Right kidney (tissue), 1 donor: ENCODE measurements at regions not wholly inside any gene's neighbourhood (a gene's known extent, or its start where the extent isn't known, plus 50 kb on each side); places are given as distances from the start of the nearest gene placed in this dataset.
A peak's percentile ranks its signal among the peaks of the same experiment; 100 is the strongest.
"Not testable (repeated sequence)": the region's sequence is repeated elsewhere in the genome, so short reads cannot be mapped to it uniquely, and the experiment has no call there.

Source experiments
- DNase-seq: peaks from one replicate; pipeline ENCODE4 v3.0.0-alpha.2; 2016

DNA sequence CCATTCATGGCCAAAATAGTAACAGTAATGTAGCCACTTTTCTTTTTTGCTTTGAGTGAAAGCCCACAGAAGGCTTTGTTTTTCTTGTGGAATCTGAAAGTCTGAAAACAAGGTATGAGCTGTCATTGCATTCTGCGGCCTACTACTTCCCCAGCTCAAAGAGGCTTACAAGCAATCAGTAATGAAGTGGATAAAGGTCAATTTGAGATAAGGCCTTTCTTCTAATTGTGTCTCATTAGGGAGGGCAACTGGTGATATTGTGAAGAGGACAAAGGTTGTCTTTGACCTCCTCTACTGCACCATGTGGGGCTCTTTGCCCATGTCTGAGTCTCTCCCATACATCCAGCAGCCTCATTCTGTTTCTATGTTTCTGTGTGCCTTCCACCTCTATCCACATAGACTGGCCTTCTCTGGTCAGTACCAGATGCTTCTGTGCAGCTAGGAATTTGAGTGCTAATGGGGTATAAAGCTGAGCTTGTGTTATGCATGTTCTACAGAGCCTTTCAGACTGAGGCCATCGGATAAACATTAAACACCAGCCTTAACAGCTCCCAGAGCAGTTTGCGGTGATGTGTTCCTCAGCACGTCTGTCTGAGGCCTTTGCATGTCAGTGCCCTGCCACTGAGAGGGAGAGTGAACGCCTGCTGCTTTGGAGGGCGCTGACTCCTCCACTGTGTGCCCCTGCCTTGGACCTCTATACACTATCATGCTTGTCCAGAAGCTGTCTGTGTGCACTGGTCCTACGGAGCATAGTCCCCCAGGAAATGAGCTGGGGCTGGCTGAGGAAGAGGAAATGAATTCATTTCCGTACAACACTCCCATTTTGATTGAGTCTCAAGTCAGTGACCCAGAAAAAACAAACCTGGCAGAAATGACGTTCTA, 80.2 kb downstream of the SH2D1A start:
- peak; percentile 5 for DNase-seq

GRCh38 chrX:124433186-124433585, 86.8 kb downstream of the SH2D1A start:
- DNase-seq, result no peak

GRCh38 chrX:124435616-124436015, 89.3 kb downstream of the SH2D1A start:
- DNase-seq, result no peak

DNA sequence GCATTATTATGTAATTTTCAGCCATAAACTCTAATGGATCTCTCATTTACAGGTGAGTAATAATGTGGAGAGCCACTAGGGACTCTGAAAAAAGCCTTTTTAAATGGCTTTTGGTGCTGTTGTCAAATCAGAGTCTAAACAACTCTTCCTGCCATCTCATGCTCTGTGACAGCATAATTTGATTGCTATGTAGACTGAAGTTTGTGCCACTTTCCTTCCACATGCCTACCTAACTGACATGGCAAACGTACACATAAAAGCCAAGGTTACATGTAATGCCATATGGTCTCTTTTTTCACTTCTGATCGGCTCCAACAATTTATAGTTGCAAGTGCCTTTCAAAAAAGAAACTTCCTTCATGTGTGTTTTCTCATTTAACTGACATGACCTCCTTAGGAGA, 94.3 kb downstream of the SH2D1A start:
- no peak for DNase-seq

GRCh38 chrX:124441971-124442590, 95.7 kb downstream of the SH2D1A start:
- DNase-seq, result no peak

- no peak for DNase-seq
Measured at GRCh38 chrX:124455966-124456365, 109.6 kb downstream of the SH2D1A start.

DNA sequence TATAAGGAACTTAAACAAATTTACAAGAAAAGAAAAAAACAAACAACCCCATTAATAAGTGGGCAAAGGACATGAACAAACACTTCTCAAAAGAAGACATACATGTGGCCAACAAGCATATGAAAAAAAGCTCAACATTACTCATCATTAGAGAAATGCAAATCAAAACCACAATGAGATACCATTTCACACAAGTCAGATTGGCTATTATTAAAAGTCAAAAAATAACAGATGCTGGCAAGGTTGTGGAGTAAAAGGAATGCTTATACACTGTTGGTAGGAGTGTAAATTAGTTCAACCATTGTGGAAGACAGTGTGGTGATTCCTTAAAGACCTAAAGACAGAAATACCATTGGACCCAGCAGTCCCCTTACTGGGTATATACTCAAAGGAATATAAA, 113.5 kb downstream of the SH2D1A start:
- DNase-seq, result not testable (repeated sequence)

- DNase-seq, result no peak
Measured at GRCh38 chrX:124462931-124463330, 116.6 kb downstream of the SH2D1A start.

GRCh38 chrX:124467202-124467601, 120.8 kb downstream of the SH2D1A start:
- DNase-seq, result no peak

GRCh38 chrX:124475358-124475757, 129.0 kb downstream of the SH2D1A start:
- DNase-seq, result no peak

DNA sequence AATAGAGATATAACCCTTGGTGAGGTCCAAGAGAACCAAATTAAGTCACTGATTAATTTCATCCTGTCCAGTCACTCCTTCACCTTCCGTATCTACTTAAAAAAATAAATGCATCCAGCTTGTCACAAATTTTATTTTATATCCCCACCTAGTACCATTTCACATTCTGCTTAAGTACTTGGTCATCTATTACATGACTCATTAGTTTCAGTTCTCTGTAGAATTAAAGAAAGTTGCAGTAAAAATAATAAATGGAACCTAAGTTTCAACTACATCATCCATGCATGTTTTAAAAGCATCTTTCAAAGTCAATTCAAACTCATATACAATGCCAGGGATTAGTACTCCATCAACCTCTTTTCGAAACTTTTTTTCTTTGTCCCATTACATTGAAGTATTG, 130.2 kb downstream of the SH2D1A start:
- no peak for DNase-seq

- no peak for DNase-seq
Measured at GRCh38 chrX:124478046-124478445, 131.7 kb downstream of the SH2D1A start.

DNA sequence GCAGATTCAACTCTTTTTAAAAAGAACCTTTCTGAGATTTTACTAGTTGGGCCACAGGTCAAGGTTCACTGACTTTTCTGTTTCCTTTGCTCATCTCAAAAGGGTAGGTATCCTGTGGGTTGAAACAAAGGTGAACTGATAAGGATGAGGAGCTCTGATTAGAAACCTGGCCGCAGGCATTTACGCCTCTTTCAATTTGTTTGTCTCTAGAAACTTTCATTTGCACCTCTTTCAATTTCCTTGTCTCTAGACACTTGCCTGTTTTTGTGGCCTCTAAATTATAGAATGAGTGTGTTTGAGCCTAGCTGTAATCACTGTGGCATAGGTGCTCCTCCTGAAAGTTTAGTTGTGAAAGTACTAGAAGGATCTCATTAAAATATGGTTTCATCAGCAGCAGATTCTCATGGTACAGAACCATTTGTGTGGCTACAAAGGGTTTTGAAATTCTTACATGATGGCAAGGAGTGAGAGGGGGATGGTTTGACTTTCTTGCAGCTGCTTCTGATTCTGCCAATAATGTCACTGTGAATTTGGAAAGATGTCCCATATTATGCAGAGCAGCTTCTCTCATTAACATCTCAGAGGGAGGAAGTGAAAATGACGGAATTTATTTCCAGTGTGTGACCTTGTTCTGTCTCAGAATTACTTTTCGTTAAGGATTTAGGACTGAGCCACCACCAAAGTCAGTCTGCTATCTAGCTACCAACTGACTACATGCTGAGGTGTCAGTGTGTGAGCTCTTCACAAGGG, 142.2 kb downstream of the SH2D1A start:
- no peak for DNase-seq

- DNase-seq, result no peak
Measured at GRCh38 chrX:124493984-124494383, 147.6 kb downstream of the SH2D1A start.

- DNase-seq, result no peak
Measured at GRCh38 chrX:124497386-124497785, 151.0 kb downstream of the SH2D1A start.

GRCh38 chrX:124501586-124501985, 155.2 kb downstream of the SH2D1A start:
- DNase-seq, result no peak

GRCh38 chrX:124502166-124502565, 155.8 kb downstream of the SH2D1A start:
- DNase-seq, result no peak

- no peak for DNase-seq
Measured at GRCh38 chrX:124502599-124502998, 156.2 kb downstream of the SH2D1A start.

GRCh38 chrX:124504111-124504983, 158.0 kb downstream of the SH2D1A start:
- no peak for DNase-seq

- DNase-seq, result no peak
Measured at GRCh38 chrX:124506066-124506465, 159.7 kb downstream of the SH2D1A start.

GRCh38 chrX:124507246-124507645, 160.9 kb downstream of the SH2D1A start:
- DNase-seq, result no peak

GRCh38 chrX:124518885-124519284, 172.5 kb downstream of the SH2D1A start:
- DNase-seq, result no peak
